HG03108 (cell line): ENCODE measurements at regions not wholly inside any gene's neighbourhood (a gene's known extent, or its start where the extent isn't known, plus 50 kb on each side); places are given as distances from the start of the nearest gene placed in this dataset.

Experiments used
- ATAC-seq: cut with Tn5 transposase; IDR thresholded peaks from one replicate; pipeline ENCODE4 v1.9.1; 2021; ENCODE audit warnings: moderate library complexity; ENCODE audit not compliant: unreplicated experiment

DNA sequence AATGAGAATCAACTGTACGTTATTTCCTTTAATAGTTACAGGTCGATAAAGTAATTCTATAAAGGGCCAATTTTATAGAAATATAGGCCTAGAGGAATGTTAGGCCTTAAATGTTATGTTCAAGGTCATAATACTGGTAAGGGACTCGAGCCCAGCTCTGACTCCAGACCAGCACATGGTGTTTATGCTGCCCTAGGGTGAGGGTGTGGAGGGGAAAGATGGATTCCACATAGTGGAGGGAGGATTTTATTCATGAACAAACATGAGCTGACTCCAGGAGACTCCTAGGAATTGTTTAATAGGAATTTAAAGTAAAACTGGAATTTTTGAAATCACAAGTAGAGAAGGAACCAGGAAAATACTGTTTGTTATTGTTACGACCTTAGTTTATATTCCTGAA lies 139.9 kb downstream of the LACC1 start:
- ATAC-seq: no peak

DNA sequence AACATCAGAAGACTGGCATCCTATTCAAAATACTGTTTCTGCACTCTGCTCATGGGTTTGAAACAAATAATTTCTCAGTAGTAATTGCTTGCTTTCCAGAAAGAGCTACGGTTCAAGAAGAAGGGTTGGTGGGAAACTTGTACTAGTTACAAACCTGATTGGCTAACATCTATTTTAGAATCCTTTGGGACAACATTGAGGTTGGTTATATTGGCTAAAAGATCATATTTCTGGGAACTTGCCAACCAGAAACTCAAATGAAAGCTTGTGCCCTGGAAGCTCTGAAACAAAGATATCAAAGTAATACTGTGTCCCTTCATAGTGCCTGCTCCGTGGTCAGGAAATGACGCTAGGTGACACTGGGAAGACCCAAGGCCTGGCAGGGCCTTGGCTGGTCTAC lies 141.7 kb downstream of the LACC1 start:
- ATAC-seq: no peak

DNA sequence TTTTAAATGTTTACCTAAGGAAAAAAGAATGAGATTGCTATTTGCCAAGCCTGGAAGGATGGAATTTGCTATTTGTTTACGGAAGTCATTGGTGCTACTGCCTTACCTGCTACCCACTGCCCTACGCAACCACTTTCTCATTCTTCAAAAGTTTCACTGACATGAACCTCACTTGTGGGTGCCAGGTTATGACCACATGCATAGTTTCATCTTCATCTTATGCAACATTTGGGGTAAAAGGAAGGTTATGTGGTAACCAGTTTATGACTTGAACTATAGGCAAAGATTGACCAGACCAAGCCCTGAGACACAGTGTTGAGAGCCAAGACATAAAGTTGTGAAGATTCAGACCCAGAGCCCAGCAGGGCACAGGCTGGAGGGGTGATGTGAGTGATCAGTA lies 142.5 kb downstream of the LACC1 start:
- no peak for ATAC-seq

DNA sequence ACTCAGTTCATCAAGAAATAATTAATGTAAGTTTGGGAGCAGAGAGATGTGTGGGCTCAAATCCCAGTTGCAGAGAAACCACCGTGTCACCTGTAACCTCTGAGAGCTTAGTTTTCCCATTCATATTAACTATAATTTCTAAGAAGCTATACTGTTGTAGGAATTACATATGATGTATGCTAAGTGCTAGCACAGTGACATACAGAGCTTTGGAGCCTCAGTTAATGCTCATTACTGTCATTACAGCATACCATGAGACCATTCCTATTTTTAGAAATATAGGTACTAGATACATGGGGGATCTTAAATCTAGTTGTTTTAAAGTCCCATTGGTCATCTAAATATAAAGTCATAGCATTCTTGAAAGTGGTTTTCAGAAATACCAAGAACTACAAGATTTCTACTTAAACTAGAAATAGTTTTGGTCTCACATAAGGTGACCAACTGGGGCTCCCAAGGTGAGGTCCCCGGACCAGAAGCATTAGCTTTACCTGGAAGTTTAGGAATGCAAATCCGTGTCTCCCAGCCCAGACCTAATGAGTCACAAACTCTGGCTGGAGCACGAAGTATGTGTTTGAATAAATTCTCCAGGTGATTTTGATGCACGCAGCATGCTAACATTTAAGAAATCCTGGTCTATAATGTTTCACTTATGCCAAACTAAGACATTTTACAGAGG lies 144.6 kb downstream of the LACC1 start:
- no peak for ATAC-seq

DNA sequence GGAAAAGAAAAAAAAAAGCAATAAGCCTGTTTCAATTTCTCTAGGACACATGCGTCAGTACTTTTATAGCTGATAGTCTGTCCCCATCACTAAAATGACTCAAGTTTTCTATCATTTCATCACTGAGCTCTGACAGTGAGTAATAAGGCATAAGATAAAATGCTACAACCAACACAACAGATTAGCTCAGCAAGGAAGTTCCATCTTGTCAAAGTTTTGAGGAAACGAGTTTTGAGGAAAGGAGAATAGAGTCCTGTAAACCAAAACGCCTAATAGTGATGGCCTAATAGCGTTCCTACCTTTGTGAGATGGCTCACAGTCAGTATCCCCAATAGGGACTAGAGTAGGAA lies 145.1 kb downstream of the LACC1 start:
- ATAC-seq: no peak

DNA sequence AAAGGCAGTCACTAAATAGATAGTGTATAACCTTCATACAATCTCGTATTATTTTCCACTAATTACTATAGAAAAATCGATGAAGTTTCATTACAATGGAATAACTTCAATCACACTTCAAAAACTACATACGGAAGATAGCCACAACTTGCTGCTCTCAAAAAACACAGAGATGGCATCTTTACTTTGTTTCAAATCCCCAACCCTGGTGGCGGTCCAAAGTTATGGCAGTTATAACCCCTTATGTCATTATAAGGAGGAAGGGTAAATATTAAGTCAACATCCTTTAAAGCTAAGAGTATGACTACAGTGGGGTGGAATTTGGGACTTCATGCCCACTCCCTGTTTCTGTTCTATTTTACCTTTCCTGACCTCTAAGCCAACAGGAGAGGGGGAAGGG lies 146.5 kb downstream of the LACC1 start:
- no peak for ATAC-seq

DNA sequence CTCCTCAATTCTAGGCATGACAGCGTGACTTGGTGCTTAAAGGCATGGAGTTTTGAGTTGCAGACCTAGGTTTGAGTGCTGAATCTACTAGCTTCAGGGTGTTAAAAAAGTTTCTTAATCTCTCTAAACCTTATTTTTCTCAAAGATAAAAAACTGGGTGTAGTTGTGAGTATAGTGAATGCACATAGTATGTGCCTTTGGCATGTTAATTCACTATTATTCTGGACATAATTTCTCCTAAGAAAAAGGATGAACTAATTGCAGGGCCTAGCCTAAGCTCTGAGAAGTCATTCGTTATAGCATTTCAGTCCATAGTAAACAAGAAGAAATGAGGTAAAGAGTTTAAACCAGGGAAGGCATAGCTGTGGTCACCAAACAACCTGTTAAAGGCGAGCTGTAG lies 149.0 kb downstream of the LACC1 start:
- ATAC-seq: no peak

DNA sequence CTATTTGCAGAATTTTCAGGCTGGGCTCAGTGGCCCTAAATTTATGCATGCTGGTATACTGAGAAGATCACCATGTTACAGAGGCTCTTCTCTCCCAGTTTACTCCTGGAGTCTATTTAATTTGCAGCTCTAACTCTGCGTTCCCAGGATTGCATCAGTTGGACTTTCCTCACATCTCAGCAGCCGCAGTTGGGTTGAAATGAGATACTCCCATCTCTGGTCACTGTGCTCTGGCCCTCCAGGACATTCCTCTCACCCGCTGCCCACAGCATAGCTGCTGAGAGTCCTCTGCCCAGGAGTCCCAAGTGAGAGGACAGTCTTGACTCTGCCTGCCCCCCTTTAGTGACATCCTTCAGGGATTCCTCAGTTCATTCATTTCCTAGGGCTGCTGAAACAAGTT lies 150.9 kb downstream of the LACC1 start:
- ATAC-seq: no peak

DNA sequence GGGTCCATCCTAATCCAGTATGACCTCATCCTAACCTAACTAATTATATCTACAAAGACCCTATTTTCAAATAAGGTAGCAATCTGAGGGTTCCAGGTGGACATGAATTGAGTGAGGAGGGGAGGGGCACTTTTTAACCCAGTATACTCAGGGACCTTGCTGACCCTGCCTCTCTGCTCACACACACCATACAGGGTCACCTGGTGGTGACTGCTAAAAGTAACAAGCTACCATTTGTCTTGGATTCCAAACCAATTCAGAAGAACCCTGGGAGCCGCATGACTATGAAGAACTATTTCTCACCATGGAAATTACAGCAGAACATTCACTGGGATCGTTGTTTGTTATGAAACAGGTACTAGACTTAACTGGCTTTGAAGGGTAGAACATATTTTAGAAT lies 151.9 kb downstream of the LACC1 start:
- no peak for ATAC-seq

DNA sequence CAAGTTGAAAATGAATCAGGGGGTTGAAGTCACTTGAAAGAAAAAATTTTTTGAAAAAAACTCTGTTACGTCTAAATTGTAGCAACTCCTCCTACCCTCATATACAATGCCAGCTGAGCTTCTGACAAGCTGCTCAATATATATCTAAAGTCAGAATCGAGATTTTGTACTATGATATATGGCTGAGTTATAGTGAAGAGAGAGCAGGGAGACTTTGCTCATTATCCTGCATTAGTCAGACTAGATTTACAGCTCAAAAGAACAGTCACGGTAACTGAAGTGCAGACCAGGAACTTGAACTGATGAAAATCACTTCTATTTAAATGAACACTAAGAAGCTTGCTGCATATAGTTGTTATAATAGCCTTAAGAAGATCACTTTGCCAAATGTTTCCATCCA lies 153.1 kb downstream of the LACC1 start:
- ATAC-seq: no peak

DNA sequence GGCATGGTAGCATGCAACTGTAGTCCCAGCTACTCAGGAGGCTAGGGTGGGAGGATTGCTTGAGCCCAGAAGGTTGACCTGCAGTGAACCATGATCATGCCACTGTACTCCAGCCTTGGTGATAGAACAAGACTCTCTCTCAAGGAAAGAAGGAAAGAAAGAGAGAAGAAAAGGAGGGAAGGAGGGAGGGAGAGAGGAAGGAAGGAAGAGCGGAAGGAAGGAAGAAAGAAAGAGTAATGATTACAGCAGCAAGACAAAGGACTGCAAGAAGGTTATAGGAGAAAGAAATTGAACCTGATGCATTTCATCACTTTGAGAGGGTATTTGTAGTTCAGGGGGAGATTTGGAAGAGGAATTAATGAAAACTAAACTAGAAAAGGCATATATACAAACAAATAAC lies 155.7 kb downstream of the LACC1 start:
- no peak for ATAC-seq

DNA sequence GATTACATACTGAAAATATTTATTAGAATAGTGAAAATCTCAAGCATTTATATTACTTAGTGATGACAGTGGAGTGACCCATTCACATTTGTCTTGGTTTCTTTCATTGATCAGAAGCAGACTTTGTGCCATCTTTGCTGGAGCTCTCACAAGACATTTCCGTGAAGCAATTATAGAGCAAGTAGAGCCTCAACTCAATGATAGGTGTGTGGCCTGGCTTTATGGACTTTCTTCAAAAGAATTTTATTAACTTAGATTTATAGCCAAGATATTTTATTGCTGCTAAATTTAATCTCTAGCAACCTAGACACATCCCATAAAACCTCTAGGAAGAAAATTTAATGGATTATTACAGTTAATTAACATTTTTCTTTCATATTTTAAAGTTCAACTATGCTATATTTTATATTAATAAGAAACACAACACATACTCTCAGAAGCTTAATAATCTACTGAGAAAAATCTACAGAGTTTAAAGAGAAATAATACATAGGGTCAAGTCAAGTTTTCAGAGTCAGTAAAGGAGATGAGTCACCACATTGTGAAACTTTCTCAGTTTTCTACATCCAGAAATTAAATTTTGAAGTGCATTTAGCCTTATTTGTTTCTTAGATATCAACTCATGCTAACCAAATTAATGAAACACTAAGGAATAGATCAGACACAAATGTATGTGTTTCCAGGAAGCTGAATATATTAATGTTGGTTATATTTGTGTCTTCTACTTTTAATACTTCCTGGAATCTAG lies 160.5 kb downstream of the LACC1 start:
- no peak for ATAC-seq

DNA sequence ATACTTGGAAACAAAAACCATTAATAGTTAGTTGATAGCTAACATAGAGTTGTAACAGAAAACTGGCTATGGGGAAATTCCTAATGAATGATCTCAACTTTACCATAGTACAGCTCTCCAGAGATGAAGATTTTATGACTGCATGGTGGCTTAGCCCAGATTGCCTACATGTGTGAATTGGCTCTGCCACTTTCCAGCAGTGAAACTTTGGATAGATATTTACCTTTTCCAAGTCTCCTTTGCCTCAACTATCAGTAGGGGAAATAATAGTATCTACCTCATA lies 161.1 kb downstream of the LACC1 start:
- ATAC-seq: no peak

DNA sequence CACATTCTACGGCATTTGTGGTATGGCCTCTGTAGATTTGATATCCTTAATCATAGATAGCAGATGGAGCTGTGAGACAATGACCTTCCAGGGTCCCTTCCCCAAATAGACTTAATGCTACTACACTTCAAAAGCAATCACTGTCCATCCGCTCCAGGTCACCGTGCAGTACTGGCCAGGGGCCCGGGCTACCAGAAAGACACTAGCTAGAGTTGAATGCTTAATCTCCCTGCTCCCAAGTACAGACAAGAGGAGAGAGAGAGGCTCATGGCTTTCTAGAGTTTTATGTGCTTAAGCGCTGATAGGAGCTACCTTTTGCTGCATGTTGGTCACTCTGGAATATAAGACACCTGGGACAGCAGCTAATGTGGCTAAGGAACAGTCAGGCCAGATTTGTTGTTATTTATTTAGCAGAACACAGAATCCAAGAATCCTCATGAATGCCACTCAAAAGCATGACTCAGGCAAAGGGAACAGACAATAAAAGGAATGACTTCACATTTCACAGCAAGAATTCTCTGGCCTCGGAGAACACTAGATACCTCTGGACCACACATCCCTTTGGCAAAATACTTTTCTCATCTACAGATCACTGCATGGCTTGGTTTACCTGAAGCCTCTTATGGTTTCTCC lies 165.0 kb downstream of the LACC1 start:
- no peak for ATAC-seq

DNA sequence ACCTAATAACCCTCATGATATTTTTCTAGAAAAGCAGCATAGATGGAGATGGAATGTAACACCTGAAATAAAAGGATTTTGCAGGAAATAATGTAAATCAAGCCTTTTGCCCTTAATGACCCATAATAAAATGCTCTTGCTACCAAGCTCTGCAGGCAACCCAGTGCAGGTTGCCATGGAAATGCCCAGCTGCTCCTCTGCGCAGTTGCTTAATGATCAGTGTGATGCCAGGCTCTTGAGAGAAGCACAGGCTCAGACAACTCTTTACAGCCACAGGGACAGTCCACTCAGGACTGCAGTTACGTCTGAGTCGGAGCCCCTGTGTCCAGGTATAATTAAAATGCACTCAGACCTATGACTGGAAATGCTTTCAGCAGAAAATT lies 165.5 kb downstream of the LACC1 start:
- no peak for ATAC-seq

DNA sequence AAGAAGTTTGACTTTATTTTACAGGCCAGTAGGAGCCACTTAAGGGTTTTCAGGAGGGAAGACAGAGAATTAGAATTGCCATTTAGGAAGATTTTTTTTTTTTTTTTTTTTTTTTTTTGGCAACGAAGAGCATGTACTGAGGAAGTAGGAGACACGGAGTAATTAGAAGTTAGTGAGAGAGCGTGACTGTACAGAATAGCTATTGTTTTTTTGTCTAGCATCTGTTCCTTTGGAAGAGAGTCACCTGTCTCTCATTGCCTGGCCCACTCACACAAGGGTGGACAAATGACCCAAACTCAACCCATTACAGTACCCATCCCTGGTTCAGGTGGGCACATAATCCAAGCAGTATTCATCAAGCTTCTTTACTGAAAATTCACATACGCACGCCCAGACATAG lies 166.7 kb downstream of the LACC1 start:
- no peak for ATAC-seq

DNA sequence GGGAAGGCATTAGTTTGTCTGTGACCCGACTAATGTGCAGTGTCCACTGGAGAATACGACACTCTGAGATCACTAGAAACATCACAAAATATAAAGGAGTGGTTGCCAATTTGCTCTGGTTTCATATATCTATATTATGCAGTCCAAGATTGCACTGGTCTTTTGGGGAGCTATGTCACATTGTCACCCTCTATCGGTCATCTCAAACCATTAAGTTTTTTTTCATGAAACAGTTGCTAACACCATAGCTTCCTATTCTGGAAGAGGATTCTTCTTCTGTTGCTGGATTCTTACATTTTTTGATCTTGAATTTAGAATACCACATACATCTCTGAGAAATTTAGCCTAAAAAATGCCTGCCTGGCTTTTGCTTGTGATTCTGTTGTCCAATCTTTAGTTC lies 168.6 kb downstream of the LACC1 start:
- ATAC-seq: no peak

DNA sequence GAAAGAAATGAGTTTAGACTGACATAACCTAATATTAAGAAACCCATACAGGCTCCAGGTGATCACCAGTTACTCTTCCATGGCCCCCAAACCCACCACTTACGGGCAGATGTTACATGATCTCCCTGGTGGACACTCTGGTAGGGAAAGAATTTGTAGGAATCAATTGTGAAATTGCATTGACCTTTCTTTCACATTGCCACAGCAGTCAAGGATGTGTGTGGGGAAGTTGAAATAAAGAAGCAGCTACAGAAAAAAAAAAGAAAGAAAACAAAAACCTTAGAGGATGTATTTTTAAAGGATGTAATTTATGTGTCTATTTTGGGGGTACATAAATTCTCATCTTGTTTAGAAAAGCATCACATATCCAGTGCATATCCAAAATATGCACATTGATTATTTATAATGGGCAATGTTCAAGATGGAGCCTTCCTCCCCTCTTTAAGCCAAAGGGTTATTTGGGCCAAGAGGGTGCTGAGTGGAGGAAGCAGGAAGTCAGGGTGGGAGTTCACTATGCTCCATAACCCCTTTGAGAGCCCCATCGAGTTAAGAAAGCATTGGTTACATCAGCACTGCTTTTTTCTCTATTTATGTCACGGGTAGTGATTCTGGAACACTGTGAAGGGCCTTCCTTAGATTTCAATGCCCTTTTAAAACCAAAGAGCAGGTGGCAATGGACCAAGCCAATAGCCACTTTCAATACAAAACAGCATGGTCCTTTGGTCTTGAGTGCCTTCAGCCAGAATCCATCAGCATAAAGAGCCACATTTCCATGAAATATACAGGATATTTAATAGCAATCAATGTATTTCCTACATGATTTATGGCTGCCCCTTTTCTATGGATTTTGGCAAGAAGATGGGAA lies 169.6 kb downstream of the LACC1 start:
- ATAC-seq: no peak

DNA sequence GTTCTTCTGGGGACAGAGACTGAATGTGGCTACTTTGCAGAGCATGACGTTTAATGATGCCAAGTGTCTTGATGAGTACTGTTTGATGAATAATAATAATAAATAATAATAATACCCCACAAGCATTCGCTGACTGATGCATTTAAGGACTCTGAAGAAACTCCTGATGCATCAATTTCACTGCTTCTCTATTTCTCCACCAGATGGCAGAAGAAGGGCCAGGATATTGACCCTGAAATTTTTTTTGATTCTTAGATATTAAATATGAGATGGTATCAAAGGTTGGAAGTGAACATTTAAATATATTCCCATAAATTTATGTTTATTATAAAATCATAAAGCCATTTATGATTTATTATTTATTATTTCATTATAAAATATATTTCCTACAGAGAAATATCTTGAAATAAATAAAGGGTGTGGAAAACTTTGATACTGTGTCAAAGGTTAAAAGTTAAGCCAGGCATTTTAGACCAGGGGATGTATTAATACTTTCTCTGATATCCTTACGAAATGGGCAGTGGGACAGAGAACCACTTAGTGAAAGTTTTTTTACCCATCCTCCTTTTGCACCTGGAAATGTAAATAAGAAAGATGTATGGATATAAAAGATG lies 170.9 kb downstream of the LACC1 start:
- no peak for ATAC-seq

DNA sequence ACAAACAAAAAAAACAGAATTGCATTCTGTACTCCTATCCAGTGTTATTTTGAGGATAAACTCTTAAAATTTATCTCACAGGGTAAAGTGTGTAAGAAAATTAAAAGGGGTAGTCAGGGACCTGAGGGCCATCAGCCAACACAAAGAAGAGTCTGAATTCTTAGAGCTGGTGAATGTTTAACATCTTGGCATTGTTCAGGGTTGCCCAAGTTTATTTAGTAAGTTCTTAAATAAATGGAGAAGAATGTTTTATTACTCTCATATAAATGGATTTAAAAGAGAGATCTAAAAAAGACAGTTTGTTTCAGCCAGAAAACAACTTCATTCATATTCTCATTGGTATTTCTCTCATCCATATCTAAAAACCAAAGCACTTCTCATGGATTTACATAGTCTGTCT lies 171.7 kb downstream of the LACC1 start:
- ATAC-seq: no peak

DNA sequence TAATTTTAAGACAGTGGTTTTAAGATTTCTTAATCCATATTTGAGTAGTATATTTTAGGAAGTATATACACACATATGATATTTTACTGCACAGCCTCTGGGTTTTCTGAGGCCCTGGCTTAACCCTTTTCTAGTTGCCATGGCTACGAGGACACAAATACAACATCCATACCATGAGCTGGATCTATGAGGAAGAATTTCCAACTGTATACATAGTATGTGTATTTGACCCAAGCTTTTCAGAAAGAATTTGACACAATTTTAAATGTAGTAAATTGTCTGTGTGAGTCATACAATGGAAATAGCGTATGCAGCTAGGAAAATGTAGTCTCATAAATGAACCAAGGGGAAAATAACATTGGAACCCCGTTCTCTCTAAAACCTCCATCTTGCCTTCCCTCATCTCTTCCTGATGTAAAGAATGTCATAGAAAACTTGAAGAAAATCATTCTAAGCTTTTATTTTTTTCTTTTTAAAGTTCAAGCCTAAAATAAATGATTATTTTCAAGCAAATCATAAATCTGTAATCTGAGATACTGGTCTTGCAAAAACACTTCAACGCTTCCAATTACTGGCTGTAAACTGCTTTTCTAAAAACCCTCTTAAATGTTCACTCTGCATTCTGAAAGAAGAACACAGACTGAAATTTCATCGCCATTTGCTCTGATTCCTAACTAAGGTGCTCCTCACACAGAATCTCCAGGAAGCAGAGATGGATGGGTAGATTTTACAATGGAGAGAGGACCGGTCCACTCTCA lies 172.4 kb downstream of the LACC1 start:
- no peak for ATAC-seq
